Stimulated activated CD4-positive, alpha-beta T cell treated with anti-CD3 and anti-CD28 coated beads, Interleukin-15, amount 100 ng/mL, for 24 hours (primary cell): ENCODE measurements at regions not wholly inside any gene's neighbourhood (a gene's known extent, or its start where the extent isn't known, plus 50 kb on each side); places are given as distances from the start of the nearest gene placed in this dataset.

ENCODE experiments used
- DNase-seq: peaks from one replicate; pipeline ENCODE4 v3.0.0-alpha.2; 2020

GRCh38 chr10:78188446-78188845 is 154.8 kb downstream of the RPS24 start:
- no peak for DNase-seq

- no peak for DNase-seq
Observed at GRCh38 chr10:78190051-78190825, 156.6 kb downstream of the RPS24 start.

GRCh38 chr10:78191301-78191700 is 157.6 kb downstream of the RPS24 start:
- DNase-seq: no peak

- DNase-seq: no peak
Observed at GRCh38 chr10:78193189-78193588, 159.5 kb downstream of the RPS24 start.

- DNase-seq: no peak
Observed at GRCh38 chr10:78194050-78194449, 160.4 kb downstream of the RPS24 start.

- no peak for DNase-seq
Observed at GRCh38 chr10:78194539-78195402, 161.1 kb downstream of the RPS24 start.

- DNase-seq: no peak
Observed at GRCh38 chr10:78196396-78196795, 162.7 kb downstream of the RPS24 start.

- no peak for DNase-seq
Observed at GRCh38 chr10:78196964-78197363, 163.3 kb downstream of the RPS24 start.

- no peak for DNase-seq
Observed at GRCh38 chr10:78197628-78198272, 164.1 kb downstream of the RPS24 start.

GRCh38 chr10:78199005-78199725 is 165.5 kb downstream of the RPS24 start:
- no peak for DNase-seq

GRCh38 chr10:78199759-78200158 is 166.1 kb downstream of the RPS24 start:
- DNase-seq: no peak

- no peak for DNase-seq
Observed at GRCh38 chr10:78200686-78201085, 167.0 kb downstream of the RPS24 start.

GRCh38 chr10:78202386-78202785 is 168.7 kb downstream of the RPS24 start:
- DNase-seq: no peak

GRCh38 chr10:78203915-78204818 is 170.5 kb downstream of the RPS24 start:
- no peak for DNase-seq

GRCh38 chr10:78205457-78206016 is 171.9 kb downstream of the RPS24 start:
- DNase-seq: no peak

GRCh38 chr10:78207216-78207615 is 173.6 kb downstream of the RPS24 start:
- DNase-seq: no peak

- DNase-seq: no peak
Observed at GRCh38 chr10:78207776-78208175, 174.1 kb downstream of the RPS24 start.

GRCh38 chr10:78209970-78210369 is 176.3 kb downstream of the RPS24 start:
- DNase-seq: no peak

- DNase-seq: no peak
Observed at GRCh38 chr10:78210548-78210947, 176.9 kb downstream of the RPS24 start.

GRCh38 chr10:78210976-78211375 is 177.3 kb downstream of the RPS24 start:
- DNase-seq: no peak

- peak; percentile 10 for DNase-seq
Observed at GRCh38 chr10:78211561-78212051, 177.9 kb downstream of the RPS24 start.
